GM23338 (cell line): ENCODE measurements at regions not wholly inside any gene's neighbourhood (a gene's known extent, or its start where the extent isn't known, plus 50 kb on each side); places are given as distances from the start of the nearest gene placed in this dataset.
"Not testable (repeated sequence)": the region's sequence is repeated elsewhere in the genome, so short reads cannot be mapped to it uniquely, and the experiment has no call there.

Experiments used
- CREB1 ChIP-seq: fragments of 250-450 bp; sonication (Bioruptor Pico); IDR thresholded peaks from 2 replicates; pipeline ENCODE4 v1.5.0; 2020; ENCODE audit warnings: low read depth, mild to moderate bottlenecking, moderate library complexity
- EZH2 ChIP-seq: fragments of 200-600 bp; sonication (generic); IDR thresholded peaks from one replicate; pipeline ENCODE4 v1.8.0; 2017; ENCODE audit warnings: antibody characterized with exemption, mild to moderate bottlenecking, low read depth; ENCODE audit not compliant: unreplicated experiment
- EZH2phosphoT487 ChIP-seq: fragments of 200-600 bp; sonication (generic); IDR thresholded peaks from one replicate; pipeline ENCODE4 v1.8.1; 2018; ENCODE audit warnings: antibody characterized with exemption; ENCODE audit not compliant: unreplicated experiment
- JUNB ChIP-seq: IDR thresholded peaks from one replicate; pipeline ENCODE4 v1.6.1; 2016; ENCODE audit warnings: antibody characterized with exemption; ENCODE audit not compliant: unreplicated experiment
- NANOG ChIP-seq: IDR thresholded peaks from 2 replicates; pipeline ENCODE4 v1.6.1; 2016; ENCODE audit warnings: antibody characterized with exemption, borderline replicate concordance
- POLR2AphosphoS5 ChIP-seq: IDR thresholded peaks from 2 replicates; pipeline ENCODE4 v1.6.1; 2016; ENCODE audit warnings: antibody characterized with exemption, low read depth
- ZNF114 ChIP-seq: fragments of 250-450 bp; sonication (Bioruptor Pico); IDR thresholded peaks from 2 replicates; pipeline ENCODE4 v1.5.0; 2020; ENCODE audit warnings: mild to moderate bottlenecking, moderate library complexity
- ZNF331 ChIP-seq: fragments of 250-450 bp; sonication (Bioruptor Pico); IDR thresholded peaks from 2 replicates; pipeline ENCODE4 v1.5.0; 2020; ENCODE audit warnings: low read depth, mild to moderate bottlenecking, moderate library complexity
- TF ChIP-seq, protein P1 (sequence below), 2 experiments: fragments of 200-600 bp in 1 of 2; sonication (generic) in 1 of 2; conservative IDR thresholded peaks; 2 replicates each; pipeline versions ENCODE4 v1.5.1 to v1.6.1; 2016 to 2017; ENCODE audit warnings: antibody characterized with exemption in 2 of 2, low read depth in 2 of 2, mild to moderate bottlenecking in 2 of 2, moderate library complexity in 1 of 2
- TF ChIP-seq, protein P2 (sequence below): IDR thresholded peaks from 2 replicates; pipeline ENCODE4 v1.6.1; 2016; ENCODE audit warnings: antibody characterized with exemption
- TF ChIP-seq, protein P3 (sequence below): IDR thresholded peaks from one replicate; pipeline ENCODE4 v1.6.1; 2018; ENCODE audit warnings: antibody characterized with exemption; ENCODE audit not compliant: unreplicated experiment
- TF ChIP-seq, protein P4 (sequence below): fragments of 250-450 bp; sonication (Bioruptor Pico); IDR thresholded peaks from 2 replicates; pipeline ENCODE4 v1.5.0; 2020; ENCODE audit warnings: mild to moderate bottlenecking, moderate library complexity

DNA sequence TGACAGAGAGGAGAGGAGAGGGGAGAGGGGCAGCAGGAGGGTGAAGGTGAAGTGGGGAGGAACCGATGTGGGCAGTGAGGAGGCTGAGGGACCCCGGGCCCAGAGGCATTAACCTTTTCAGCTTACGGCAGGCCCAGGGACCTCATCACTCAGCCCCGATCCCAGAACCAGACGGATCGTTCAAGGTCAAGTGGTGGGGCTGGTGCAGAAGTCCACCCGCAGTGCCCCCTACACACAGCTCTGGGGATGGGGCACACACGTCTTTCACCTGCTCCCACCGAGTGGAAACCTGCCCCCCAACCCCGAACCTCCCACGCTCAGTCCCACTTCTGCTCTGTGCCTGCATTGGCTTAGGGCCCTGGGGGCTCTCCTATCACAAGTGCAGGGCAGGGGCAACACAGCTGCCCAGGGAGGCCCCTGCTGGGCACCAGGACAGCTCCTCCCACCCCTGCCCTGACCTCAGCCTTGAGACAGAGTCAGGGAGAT is 81.9 kb upstream of the GOLGA6L4 start:
- TF ChIP-seq POLR2AphosphoS5; EZH2; CREB1 (CRISPR knock-in tag); ZNF331 (CRISPR knock-in tag); JUNB; EZH2phosphoT487; ZNF114 (CRISPR knock-in tag); NANOG: not testable (repeated sequence)
- TF ChIP-seq, protein P1, sequence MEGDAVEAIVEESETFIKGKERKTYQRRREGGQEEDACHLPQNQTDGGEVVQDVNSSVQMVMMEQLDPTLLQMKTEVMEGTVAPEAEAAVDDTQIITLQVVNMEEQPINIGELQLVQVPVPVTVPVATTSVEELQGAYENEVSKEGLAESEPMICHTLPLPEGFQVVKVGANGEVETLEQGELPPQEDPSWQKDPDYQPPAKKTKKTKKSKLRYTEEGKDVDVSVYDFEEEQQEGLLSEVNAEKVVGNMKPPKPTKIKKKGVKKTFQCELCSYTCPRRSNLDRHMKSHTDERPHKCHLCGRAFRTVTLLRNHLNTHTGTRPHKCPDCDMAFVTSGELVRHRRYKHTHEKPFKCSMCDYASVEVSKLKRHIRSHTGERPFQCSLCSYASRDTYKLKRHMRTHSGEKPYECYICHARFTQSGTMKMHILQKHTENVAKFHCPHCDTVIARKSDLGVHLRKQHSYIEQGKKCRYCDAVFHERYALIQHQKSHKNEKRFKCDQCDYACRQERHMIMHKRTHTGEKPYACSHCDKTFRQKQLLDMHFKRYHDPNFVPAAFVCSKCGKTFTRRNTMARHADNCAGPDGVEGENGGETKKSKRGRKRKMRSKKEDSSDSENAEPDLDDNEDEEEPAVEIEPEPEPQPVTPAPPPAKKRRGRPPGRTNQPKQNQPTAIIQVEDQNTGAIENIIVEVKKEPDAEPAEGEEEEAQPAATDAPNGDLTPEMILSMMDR (conservative IDR thresholded peaks at IDR 0.05; ENCODE audit: low read depth in 2 of 2) = not testable (repeated sequence)
- TF ChIP-seq, protein P2, sequence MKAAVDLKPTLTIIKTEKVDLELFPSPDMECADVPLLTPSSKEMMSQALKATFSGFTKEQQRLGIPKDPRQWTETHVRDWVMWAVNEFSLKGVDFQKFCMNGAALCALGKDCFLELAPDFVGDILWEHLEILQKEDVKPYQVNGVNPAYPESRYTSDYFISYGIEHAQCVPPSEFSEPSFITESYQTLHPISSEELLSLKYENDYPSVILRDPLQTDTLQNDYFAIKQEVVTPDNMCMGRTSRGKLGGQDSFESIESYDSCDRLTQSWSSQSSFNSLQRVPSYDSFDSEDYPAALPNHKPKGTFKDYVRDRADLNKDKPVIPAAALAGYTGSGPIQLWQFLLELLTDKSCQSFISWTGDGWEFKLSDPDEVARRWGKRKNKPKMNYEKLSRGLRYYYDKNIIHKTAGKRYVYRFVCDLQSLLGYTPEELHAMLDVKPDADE = not testable (repeated sequence)
- TF ChIP-seq, protein P3, sequence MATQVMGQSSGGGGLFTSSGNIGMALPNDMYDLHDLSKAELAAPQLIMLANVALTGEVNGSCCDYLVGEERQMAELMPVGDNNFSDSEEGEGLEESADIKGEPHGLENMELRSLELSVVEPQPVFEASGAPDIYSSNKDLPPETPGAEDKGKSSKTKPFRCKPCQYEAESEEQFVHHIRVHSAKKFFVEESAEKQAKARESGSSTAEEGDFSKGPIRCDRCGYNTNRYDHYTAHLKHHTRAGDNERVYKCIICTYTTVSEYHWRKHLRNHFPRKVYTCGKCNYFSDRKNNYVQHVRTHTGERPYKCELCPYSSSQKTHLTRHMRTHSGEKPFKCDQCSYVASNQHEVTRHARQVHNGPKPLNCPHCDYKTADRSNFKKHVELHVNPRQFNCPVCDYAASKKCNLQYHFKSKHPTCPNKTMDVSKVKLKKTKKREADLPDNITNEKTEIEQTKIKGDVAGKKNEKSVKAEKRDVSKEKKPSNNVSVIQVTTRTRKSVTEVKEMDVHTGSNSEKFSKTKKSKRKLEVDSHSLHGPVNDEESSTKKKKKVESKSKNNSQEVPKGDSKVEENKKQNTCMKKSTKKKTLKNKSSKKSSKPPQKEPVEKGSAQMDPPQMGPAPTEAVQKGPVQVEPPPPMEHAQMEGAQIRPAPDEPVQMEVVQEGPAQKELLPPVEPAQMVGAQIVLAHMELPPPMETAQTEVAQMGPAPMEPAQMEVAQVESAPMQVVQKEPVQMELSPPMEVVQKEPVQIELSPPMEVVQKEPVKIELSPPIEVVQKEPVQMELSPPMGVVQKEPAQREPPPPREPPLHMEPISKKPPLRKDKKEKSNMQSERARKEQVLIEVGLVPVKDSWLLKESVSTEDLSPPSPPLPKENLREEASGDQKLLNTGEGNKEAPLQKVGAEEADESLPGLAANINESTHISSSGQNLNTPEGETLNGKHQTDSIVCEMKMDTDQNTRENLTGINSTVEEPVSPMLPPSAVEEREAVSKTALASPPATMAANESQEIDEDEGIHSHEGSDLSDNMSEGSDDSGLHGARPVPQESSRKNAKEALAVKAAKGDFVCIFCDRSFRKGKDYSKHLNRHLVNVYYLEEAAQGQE = not testable (repeated sequence)
- TF ChIP-seq, protein P4, sequence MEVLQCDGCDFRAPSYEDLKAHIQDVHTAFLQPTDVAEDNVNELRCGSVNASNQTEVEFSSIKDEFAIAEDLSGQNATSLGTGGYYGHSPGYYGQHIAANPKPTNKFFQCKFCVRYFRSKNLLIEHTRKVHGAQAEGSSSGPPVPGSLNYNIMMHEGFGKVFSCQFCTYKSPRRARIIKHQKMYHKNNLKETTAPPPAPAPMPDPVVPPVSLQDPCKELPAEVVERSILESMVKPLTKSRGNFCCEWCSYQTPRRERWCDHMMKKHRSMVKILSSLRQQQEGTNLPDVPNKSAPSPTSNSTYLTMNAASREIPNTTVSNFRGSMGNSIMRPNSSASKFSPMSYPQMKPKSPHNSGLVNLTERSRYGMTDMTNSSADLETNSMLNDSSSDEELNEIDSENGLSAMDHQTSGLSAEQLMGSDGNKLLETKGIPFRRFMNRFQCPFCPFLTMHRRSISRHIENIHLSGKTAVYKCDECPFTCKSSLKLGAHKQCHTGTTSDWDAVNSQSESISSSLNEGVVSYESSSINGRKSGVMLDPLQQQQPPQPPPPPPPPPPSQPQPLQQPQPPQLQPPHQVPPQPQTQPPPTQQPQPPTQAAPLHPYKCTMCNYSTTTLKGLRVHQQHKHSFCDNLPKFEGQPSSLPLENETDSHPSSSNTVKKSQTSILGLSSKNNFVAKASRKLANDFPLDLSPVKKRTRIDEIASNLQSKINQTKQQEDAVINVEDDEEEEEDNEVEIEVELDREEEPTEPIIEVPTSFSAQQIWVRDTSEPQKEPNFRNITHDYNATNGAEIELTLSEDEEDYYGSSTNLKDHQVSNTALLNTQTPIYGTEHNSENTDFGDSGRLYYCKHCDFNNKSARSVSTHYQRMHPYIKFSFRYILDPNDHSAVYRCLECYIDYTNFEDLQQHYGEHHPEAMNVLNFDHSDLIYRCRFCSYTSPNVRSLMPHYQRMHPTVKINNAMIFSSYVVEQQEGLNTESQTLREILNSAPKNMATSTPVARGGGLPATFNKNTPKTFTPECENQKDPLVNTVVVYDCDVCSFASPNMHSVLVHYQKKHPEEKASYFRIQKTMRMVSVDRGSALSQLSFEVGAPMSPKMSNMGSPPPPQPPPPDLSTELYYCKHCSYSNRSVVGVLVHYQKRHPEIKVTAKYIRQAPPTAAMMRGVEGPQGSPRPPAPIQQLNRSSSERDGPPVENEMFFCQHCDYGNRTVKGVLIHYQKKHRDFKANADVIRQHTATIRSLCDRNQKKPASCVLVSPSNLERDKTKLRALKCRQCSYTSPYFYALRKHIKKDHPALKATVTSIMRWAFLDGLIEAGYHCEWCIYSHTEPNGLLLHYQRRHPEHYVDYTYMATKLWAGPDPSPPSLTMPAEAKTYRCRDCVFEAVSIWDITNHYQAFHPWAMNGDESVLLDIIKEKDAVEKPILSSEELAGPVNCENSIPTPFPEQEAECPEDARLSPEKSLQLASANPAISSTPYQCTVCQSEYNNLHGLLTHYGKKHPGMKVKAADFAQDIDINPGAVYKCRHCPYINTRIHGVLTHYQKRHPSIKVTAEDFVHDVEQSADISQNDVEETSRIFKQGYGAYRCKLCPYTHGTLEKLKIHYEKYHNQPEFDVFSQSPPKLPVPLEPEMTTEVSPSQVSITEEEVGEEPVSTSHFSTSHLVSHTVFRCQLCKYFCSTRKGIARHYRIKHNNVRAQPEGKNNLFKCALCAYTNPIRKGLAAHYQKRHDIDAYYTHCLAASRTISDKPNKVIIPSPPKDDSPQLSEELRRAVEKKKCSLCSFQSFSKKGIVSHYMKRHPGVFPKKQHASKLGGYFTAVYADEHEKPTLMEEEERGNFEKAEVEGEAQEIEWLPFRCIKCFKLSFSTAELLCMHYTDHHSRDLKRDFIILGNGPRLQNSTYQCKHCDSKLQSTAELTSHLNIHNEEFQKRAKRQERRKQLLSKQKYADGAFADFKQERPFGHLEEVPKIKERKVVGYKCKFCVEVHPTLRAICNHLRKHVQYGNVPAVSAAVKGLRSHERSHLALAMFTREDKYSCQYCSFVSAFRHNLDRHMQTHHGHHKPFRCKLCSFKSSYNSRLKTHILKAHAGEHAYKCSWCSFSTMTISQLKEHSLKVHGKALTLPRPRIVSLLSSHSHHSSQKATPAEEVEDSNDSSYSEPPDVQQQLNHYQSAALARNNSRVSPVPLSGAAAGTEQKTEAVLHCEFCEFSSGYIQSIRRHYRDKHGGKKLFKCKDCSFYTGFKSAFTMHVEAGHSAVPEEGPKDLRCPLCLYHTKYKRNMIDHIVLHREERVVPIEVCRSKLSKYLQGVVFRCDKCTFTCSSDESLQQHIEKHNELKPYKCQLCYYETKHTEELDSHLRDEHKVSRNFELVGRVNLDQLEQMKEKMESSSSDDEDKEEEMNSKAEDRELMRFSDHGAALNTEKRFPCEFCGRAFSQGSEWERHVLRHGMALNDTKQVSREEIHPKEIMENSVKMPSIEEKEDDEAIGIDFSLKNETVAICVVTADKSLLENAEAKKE (CRISPR knock-in tag) = not testable (repeated sequence)
